IMR-90 (cell line): ENCODE measurements at regions not wholly inside any gene's neighbourhood (a gene's known extent, or its start where the extent isn't known, plus 50 kb on each side); places are given as distances from the start of the nearest gene placed in this dataset.

ENCODE experiments used
- ATAC-seq: fragments of 200-7000 bp; cut with Tn5 transposase; 2 replicates; pipeline ENCODE4 v1.9.1; 2020; ENCODE audit warnings: low read depth, mild to moderate bottlenecking, moderate library complexity
- BruUV-seq: library from RNA; stranded (reverse); fragments of 400-500 nt; replicated peaks from 2 replicates; lab custom pipeline; 2021; lab: Mats Ljungman, UMichigan
- CTCF ChIA-PET: fragments of 300-600 bp; formaldehyde crosslinking; extraction: SDS; loops from one replicate; lab custom pipeline; 2021; ENCODE audit warnings: antibody characterized with exemption; lab: Yijun Ruan, JAX
- POLR2A ChIA-PET: fragments of 300-600 bp; sonication (Branson Sonifier 250); formaldehyde crosslinking; loops from one replicate; lab custom pipeline; 2022; ENCODE audit warnings: antibody characterized with exemption; ENCODE audit not compliant: unreplicated experiment; lab: Charles Lee
- DNase-seq: peaks from one replicate; pipeline ENCODE4 v3.0.0; 2013
- H2AFZ ChIP-seq: replicated peaks from 2 replicates; pipeline ENCODE3; 2013; ENCODE audit warnings: low read length, mild to moderate bottlenecking; ENCODE audit not compliant: poor library complexity
- H2AK5ac ChIP-seq: 2 replicates; pipeline ENCODE4 v1.6.1; 2013; ENCODE audit warnings: low read depth, low read length, inconsistent platforms
- H2AK9ac ChIP-seq: replicated peaks from 2 replicates; pipeline ENCODE3; 2013; ENCODE audit warnings: mild to moderate bottlenecking, low read depth, low read length, moderate library complexity; ENCODE audit not compliant: poor library complexity
- H2BK120ac ChIP-seq: 2 replicates; pipeline ENCODE4 v1.6.1; 2013; ENCODE audit warnings: low read depth, low read length, inconsistent platforms
- H2BK15ac ChIP-seq: 3 replicates; pipeline ENCODE4 v1.6.1; 2013; ENCODE audit warnings: low read depth, low read length, inconsistent platforms
- H2BK20ac ChIP-seq: 2 replicates; pipeline ENCODE4 v1.6.1; 2013; ENCODE audit warnings: low read depth, mild to moderate bottlenecking, inconsistent platforms, low read length, moderate library complexity
- H2BK5ac ChIP-seq: 2 replicates; pipeline ENCODE4 v1.6.1; 2013; ENCODE audit warnings: mild to moderate bottlenecking, low read depth, low read length, inconsistent platforms; ENCODE audit not compliant: poor library complexity, severe bottlenecking
- H3K14ac ChIP-seq: replicated peaks from 2 replicates; pipeline ENCODE4 v1.6.1; 2013; ENCODE audit warnings: low read depth, low read length, inconsistent platforms
- H3K18ac ChIP-seq: 2 replicates; pipeline ENCODE4 v1.6.1; 2013; ENCODE audit warnings: low read depth, low read length, control low read depth
- H3K23ac ChIP-seq: 2 replicates; pipeline ENCODE4 v1.6.1; 2013; ENCODE audit warnings: low read depth, low read length, inconsistent platforms
- H3K27ac ChIP-seq: 2 replicates; pipeline ENCODE4 v1.5.1; 2013; ENCODE audit warnings: mild to moderate bottlenecking, control low read depth, low read length; ENCODE audit not compliant: insufficient read depth
- H3K27me3 ChIP-seq: 2 replicates; pipeline ENCODE4 v1.6.1; 2013; ENCODE audit warnings: low read length; ENCODE audit not compliant: control insufficient read depth, insufficient read depth
- H3K36me3 ChIP-seq: 2 replicates; pipeline ENCODE4 v1.6.1; 2013; ENCODE audit warnings: low read length, mixed read lengths; ENCODE audit not compliant: control insufficient read depth, insufficient read depth
- H3K4ac ChIP-seq: 2 replicates; pipeline ENCODE4 v1.6.1; 2013; ENCODE audit warnings: low read depth, low read length, inconsistent platforms
- H3K4me1 ChIP-seq: 2 replicates; pipeline ENCODE4 v1.6.1; 2013; ENCODE audit warnings: low read length, mixed read lengths; ENCODE audit not compliant: control insufficient read depth, insufficient read depth
- H3K4me2 ChIP-seq: 2 replicates; pipeline ENCODE4 v1.6.1; 2013; ENCODE audit warnings: low read depth, mild to moderate bottlenecking, control low read depth, low read length, moderate library complexity
- H3K4me3 ChIP-seq: 2 replicates; pipeline ENCODE4 v1.5.1; 2013; ENCODE audit warnings: low read depth, mild to moderate bottlenecking, control low read depth, low read length, moderate library complexity; ENCODE audit not compliant: insufficient read depth
- H3K56ac ChIP-seq: 2 replicates; pipeline ENCODE4 v1.6.1; 2013; ENCODE audit warnings: low read length, inconsistent platforms; ENCODE audit not compliant: insufficient read depth; ENCODE audit errors: extremely low read depth
- H3K79me1 ChIP-seq, 2 experiments: 2 replicates each; pipeline ENCODE4 v1.6.1; 2013; ENCODE audit warnings: low read length in 2 of 2, inconsistent platforms in 1 of 2, low read depth in 1 of 2
- H3K9ac ChIP-seq: 2 replicates; pipeline ENCODE4 v1.6.1; 2013; ENCODE audit warnings: low read depth, low read length, control low read depth
- H3K9me1 ChIP-seq: 2 replicates; pipeline ENCODE4 v1.6.1; 2013; ENCODE audit warnings: low read length, inconsistent platforms; ENCODE audit not compliant: insufficient read depth
- H3K9me3 ChIP-seq: 2 replicates; pipeline ENCODE4 v1.6.1; 2013; ENCODE audit warnings: low read length; ENCODE audit not compliant: control insufficient read depth, insufficient read depth
- H4K20me1 ChIP-seq: 2 replicates; pipeline ENCODE4 v1.6.1; 2013; ENCODE audit warnings: low read length, inconsistent platforms; ENCODE audit not compliant: insufficient read depth
- H4K5ac ChIP-seq: 2 replicates; pipeline ENCODE4 v1.6.1; 2013; ENCODE audit warnings: mild to moderate bottlenecking, low read depth, low read length, control low read depth
- H4K8ac ChIP-seq, 2 experiments: 2 replicates each; pipeline ENCODE4 v1.6.1; 2013; ENCODE audit warnings: low read depth in 2 of 2, low read length in 2 of 2, control low read depth in 1 of 2, inconsistent platforms in 1 of 2
- H4K91ac ChIP-seq: 2 replicates; pipeline ENCODE4 v1.6.1; 2013; ENCODE audit warnings: low read depth, low read length, inconsistent platforms; ENCODE audit not compliant: insufficient read depth
- BHLHE40 ChIP-seq: fragments of 150-350 bp; IDR thresholded peaks from 2 replicates; pipeline ENCODE4 v1.6.1; 2016; ENCODE audit warnings: mild to moderate bottlenecking, low read depth, low read length
- FOS ChIP-seq: fragments of 150-350 bp; IDR thresholded peaks from 2 replicates; pipeline ENCODE4 v1.6.1; 2016; ENCODE audit warnings: low read depth, low read length
- MAZ ChIP-seq: IDR thresholded peaks from 2 replicates; pipeline ENCODE4 v1.6.1; 2012; ENCODE audit warnings: low read depth, mild to moderate bottlenecking, low read length, improper control_type of control experiment, moderate library complexity, borderline replicate concordance
- MXI1 ChIP-seq: IDR thresholded peaks from 2 replicates; pipeline ENCODE4 v1.6.1; 2012; ENCODE audit warnings: low read depth, mild to moderate bottlenecking, low read length, moderate library complexity, borderline replicate concordance
- NFE2L2 ChIP-seq: fragments of 150-350 bp; IDR thresholded peaks from 2 replicates; pipeline ENCODE4 v1.6.1; 2016; ENCODE audit warnings: low read depth, mild to moderate bottlenecking, low read length
- POLR2A ChIP-seq: IDR thresholded peaks from 2 replicates; pipeline ENCODE4 v1.6.1; 2012; ENCODE audit warnings: mild to moderate bottlenecking, low read depth, low read length
- RAD21 ChIP-seq: IDR thresholded peaks from 2 replicates; pipeline ENCODE4 v1.6.1; 2012; ENCODE audit warnings: low read length, improper control_type of control experiment
- SMC3 ChIP-seq: fragments of 150-350 bp; IDR thresholded peaks from 2 replicates; pipeline ENCODE4 v1.6.1; 2016; ENCODE audit warnings: low read depth, mild to moderate bottlenecking, antibody characterized with exemption, low read length, moderate library complexity
- USF2 ChIP-seq: fragments of 150-350 bp; IDR thresholded peaks from 2 replicates; pipeline ENCODE4 v1.6.1; 2017; ENCODE audit warnings: mild to moderate bottlenecking, antibody characterized with exemption, low read length, low read depth
- WGBS, 2 experiments: methylation state at CpG; one replicate each; pipeline versions ENCODE4 v1.1.5 to v1.1.7; 2013; ENCODE audit warnings: missing lambda C conversion rate in 2 of 2; ENCODE audit not compliant: insufficient read length in 1 of 2; ENCODE audit errors: extremely low coverage in 2 of 2; 5-methylcytosine and 5-hydroxymethylcytosine counted together
- dilution Hi-C: fragments of 300-500 bp; cut with HindIII; formaldehyde crosslinking; loops from one replicate; pipeline ENCODE4 v1.14.3; 2018; ENCODE audit warnings: low sequenced_read_pairs; ENCODE audit not compliant: unreplicated experiment
- in situ Hi-C: fragments of 300-500 bp; cut with MboI; formaldehyde crosslinking; loops from 3 replicates; pipeline ENCODE4 v1.14.3; 2019; ENCODE audit warnings: low sequenced_read_pairs, inconsistent platforms, mixed read lengths
- intact Hi-C: fragments of 100-400 bp; cut with micrococcal nuclease; formaldehyde crosslinking; loops from 2 replicates; pipeline ENCODE4 v1.10.0; 2022

- no peak overlapping the region for H3K56ac ChIP-seq
- H2AFZ ChIP-seq, result no peak overlapping the region
- no CpG with 5 or more reads among the region's 2 CpGs for WGBS, 2 experiments
- no peak overlapping the region for H4K8ac ChIP-seq
- in situ Hi-C loops, result no loop called here
- H3K79me1 ChIP-seq, result no peaks in the 10 kb centered on the region
- H3K4me1 ChIP-seq, result no peaks in the 10 kb centered on the region
- H3K14ac ChIP-seq, result no peak overlapping the region
- no peaks in the 10 kb centered on the region for H4K20me1 ChIP-seq
- DNase-seq, result no peak
- no peak overlapping the region for H4K91ac ChIP-seq
- H2BK20ac ChIP-seq, result no peak overlapping the region
- no peaks in the 10 kb centered on the region for H3K27me3 ChIP-seq
- no peak overlapping the region for H3K9ac ChIP-seq
- intact Hi-C loops, result no loop called here
- dilution Hi-C loops, result no loop called here
- no peaks in the 10 kb centered on the region for H3K36me3 ChIP-seq
- no peak overlapping the region for H2BK120ac ChIP-seq
- H3K4me3 ChIP-seq, result no peak overlapping the region
- no peak overlapping the region for H2BK15ac ChIP-seq
- no peak overlapping the region for H2AK5ac ChIP-seq
- CTCF ChIA-PET, result no interaction called here
- no peak overlapping the region for H3K4me2 ChIP-seq
- no peaks in the 10 kb centered on the region for H3K9me3 ChIP-seq
- no peak overlapping the region for H4K5ac ChIP-seq
- H3K9me1 ChIP-seq, result no peaks in the 10 kb centered on the region
- H3K27ac ChIP-seq, result no peak overlapping the region
- POLR2A ChIA-PET, result no interaction called here
- H2BK5ac ChIP-seq, result no peak overlapping the region
- H3K18ac ChIP-seq, result no peak overlapping the region
- no peak for ATAC-seq
- H3K23ac ChIP-seq, result no peak overlapping the region
- H3K4ac ChIP-seq, result no peak overlapping the region
- no peak for TF ChIP-seq POLR2A
- no peak for TF ChIP-seq FOS
- no peak for TF ChIP-seq USF2
- no peak for TF ChIP-seq NFE2L2
- no peak for TF ChIP-seq MAZ
- TF ChIP-seq SMC3, result no peak
- no peak for TF ChIP-seq BHLHE40
- no peak for TF ChIP-seq MXI1
- TF ChIP-seq RAD21, result no peak
- BruUV-seq, result no TSS peak
- H2AK9ac ChIP-seq, result no peak overlapping the region
These were observed 132.2 kb upstream of the FOXD3 start for GRCh38 chr1:63190171-63190570.
